ENCODE measurements at regions not wholly inside any gene's neighbourhood (a gene's known extent, or its start where the extent isn't known, plus 50 kb on each side); places are given as distances from the start of the nearest gene placed in this dataset.

DNA sequence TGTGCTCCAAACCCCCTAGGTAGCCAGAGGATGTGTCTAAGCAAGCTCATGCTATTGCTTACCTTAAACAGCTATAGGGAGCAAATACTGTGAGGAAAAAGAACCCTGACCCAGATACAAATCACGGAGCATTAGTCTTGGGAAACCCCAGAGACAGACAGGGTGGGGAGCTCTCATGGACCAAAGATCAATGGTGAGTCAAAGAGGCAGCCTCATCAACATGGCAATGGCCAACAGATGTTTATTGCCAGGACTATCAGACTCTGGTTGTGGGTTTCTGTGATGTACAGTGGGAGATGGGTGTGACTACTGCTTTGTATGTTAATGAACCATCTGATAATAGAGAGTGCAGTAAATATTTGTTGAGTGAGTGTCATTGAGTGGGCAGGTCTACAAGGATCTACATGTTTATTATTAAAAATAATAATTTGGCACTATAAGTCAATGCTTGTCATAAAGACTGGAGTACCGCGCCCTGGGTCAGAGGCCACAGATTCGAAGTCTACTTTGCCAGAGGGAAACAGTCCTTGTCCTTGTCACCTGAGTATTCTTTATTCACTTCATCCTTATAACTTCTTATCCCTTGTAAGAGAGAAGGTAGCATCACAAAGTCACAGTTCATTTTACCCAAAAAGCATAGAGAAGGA is 56.5 kb upstream of the RAI14 start:
- H3K4me1 ChIP-seq (ENCODE audit: control insufficient read depth, insufficient read depth, low read length): no peaks in the 10 kb centered on the region
- no peak overlapping the region for H3K4me3 ChIP-seq (ENCODE audit: low read depth, low read length)
- H3K36me3 ChIP-seq (ENCODE audit: control insufficient read depth, insufficient read depth, low read length): no peaks in the 10 kb centered on the region
- H3K27me3 ChIP-seq (ENCODE audit: control insufficient read depth, insufficient read depth, low read length): no peaks in the 10 kb centered on the region
- no peak overlapping the region for H3K27ac ChIP-seq (ENCODE audit: low read depth, low read length)
- H3K9me3 ChIP-seq (ENCODE audit: control insufficient read depth, insufficient read depth, low read length): no peaks in the 10 kb centered on the region
- no peak overlapping the region for H3K9ac ChIP-seq (ENCODE audit: low read depth, low read length)

- H3K27ac ChIP-seq (ENCODE audit: low read depth, low read length): no peak overlapping the region
- no peaks in the 10 kb centered on the region for H3K27me3 ChIP-seq (ENCODE audit: control insufficient read depth, insufficient read depth, low read length)
- H3K4me3 ChIP-seq (ENCODE audit: low read depth, low read length): no peak overlapping the region
- H3K9me3 ChIP-seq (ENCODE audit: control insufficient read depth, insufficient read depth, low read length): no peaks in the 10 kb centered on the region
- no peaks in the 10 kb centered on the region for H3K4me1 ChIP-seq (ENCODE audit: control insufficient read depth, insufficient read depth, low read length)
- H3K36me3 ChIP-seq (ENCODE audit: control insufficient read depth, insufficient read depth, low read length): no peaks in the 10 kb centered on the region
- H3K9ac ChIP-seq (ENCODE audit: low read depth, low read length): no peak overlapping the region
These were observed 56.0 kb upstream of the RAI14 start for GRCh38 chr5:34600118-34600493.

DNA sequence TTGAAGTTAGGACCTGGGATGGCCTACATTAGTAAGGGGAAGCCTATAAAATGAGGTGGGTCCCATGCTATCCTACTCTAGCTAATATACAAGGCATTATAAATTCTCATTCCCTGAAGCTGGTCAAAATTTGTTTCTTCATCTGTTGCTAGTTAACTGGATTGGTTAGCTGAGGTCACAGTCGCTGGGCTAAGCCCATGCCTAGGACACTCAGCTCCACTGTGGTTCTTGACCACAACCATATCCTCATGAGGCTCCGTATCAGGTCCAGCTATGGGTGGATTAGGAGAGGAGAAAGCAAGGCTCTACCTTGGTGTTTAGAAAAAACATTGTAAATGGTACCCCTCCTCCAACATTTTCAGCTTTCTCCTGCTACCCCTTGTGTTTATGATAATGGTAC is 52.8 kb upstream of the RAI14 start:
- Histone ChIP-seq H3K9me3 (ENCODE audit: control insufficient read depth, insufficient read depth, low read length) (no peaks in the 10 kb centered on the region), H3K36me3 (ENCODE audit: control insufficient read depth, insufficient read depth, low read length) (no peaks in the 10 kb centered on the region), H3K4me1 (ENCODE audit: control insufficient read depth, insufficient read depth, low read length) (no peaks in the 10 kb centered on the region), H3K27ac (ENCODE audit: low read depth, low read length) (no peak overlapping the region), H3K27me3 (ENCODE audit: control insufficient read depth, insufficient read depth, low read length) (no peaks in the 10 kb centered on the region), H3K4me3 (ENCODE audit: low read depth, low read length) (no peak overlapping the region), H3K9ac (ENCODE audit: low read depth, low read length) (no peak overlapping the region)

- Histone ChIP-seq H3K4me1 (ENCODE audit: control insufficient read depth, insufficient read depth, low read length) (peaks cover 3% of the 10 kb centered on the region; the same call in 1 of the 2 replicates), H3K9ac (ENCODE audit: low read depth, low read length) (no peak overlapping the region)
These were observed 51.9 kb upstream of the RAI14 start for GRCh38 chr5:34604119-34604675.

DNA sequence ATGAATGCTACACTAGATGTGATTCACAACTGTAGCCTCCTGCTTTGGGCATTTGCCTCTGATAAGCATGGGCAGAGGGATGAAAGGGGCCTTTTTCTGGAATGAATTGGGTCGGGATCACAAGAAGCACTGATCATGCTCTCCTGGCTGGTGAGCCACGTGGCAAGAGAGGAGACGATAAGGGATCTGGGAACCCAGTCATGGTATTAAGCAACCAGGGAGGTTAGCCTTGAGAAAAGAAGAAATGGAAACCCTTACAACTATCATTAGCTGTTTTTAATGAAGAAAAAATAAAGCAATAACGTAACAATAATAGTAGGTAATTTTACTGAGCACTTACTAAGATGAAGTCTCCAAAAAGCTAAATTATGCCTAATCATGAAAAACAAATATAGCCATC is 50.0 kb upstream of the RAI14 start:
- Histone ChIP-seq H3K27me3 (ENCODE audit: control insufficient read depth, insufficient read depth, low read length) (no peaks in the 10 kb centered on the region), H3K36me3 (ENCODE audit: control insufficient read depth, insufficient read depth, low read length) (no peaks in the 10 kb centered on the region), H3K4me1 (ENCODE audit: control insufficient read depth, insufficient read depth, low read length) (peaks cover 20% of the 10 kb centered on the region), H3K4me3 (ENCODE audit: low read depth, low read length) (no peak overlapping the region), H3K27ac (ENCODE audit: low read depth, low read length) (no peak overlapping the region), H3K9ac (ENCODE audit: low read depth, low read length) (no peak overlapping the region), H3K9me3 (ENCODE audit: control insufficient read depth, insufficient read depth, low read length) (no peaks in the 10 kb centered on the region)

More at GRCh38 chr5:34604119-34604675, 51.9 kb upstream of the RAI14 start:
- no peak overlapping the region for H3K27ac ChIP-seq (ENCODE audit: low read depth, low read length)
- no peaks in the 10 kb centered on the region for H3K27me3 ChIP-seq (ENCODE audit: control insufficient read depth, insufficient read depth, low read length)
- H3K36me3 ChIP-seq (ENCODE audit: control insufficient read depth, insufficient read depth, low read length): no peaks in the 10 kb centered on the region
- H3K4me3 ChIP-seq (ENCODE audit: low read depth, low read length): no peak overlapping the region
- H3K9me3 ChIP-seq (ENCODE audit: control insufficient read depth, insufficient read depth, low read length): no peaks in the 10 kb centered on the region
